DND-41 (cell line): ENCODE measurements at regions not wholly inside any gene's neighbourhood (a gene's known extent, or its start where the extent isn't known, plus 50 kb on each side); places are given as distances from the start of the nearest gene placed in this dataset.

Experiments used
- ATAC-seq: fragments of 200-7000 bp; cut with Tn5 transposase; 3 replicates; pipeline ENCODE4 v1.9.1; 2021; ENCODE audit warnings: low read depth; ENCODE audit not compliant: insufficient read depth
- DNase-seq: peaks from one replicate; pipeline ENCODE4 v3.0.0-alpha.2; 2020
- H2AFZ ChIP-seq: 2 replicates; pipeline ENCODE4 v1.6.0; 2012; ENCODE audit warnings: low read depth, low read length
- H3K27ac ChIP-seq: 2 replicates; pipeline ENCODE4 v1.5.1; 2012; ENCODE audit warnings: low read length, inconsistent platforms
- H3K27me3 ChIP-seq: fragments of 200-600 bp; sonication (generic); 2 replicates; pipeline ENCODE4 v1.6.0; 2012; ENCODE audit warnings: low read length, mild to moderate bottlenecking, inconsistent platforms; ENCODE audit not compliant: insufficient read depth, poor library complexity
- H3K36me3 ChIP-seq: 2 replicates; pipeline ENCODE4 v1.5.1; 2012; ENCODE audit warnings: low read length, inconsistent platforms; ENCODE audit not compliant: insufficient read depth
- H3K4me1 ChIP-seq: 2 replicates; pipeline ENCODE4 v1.5.1; 2012; ENCODE audit warnings: mild to moderate bottlenecking, low read length; ENCODE audit not compliant: insufficient read depth
- H3K4me2 ChIP-seq: 2 replicates; pipeline ENCODE4 v1.6.0; 2012; ENCODE audit warnings: mild to moderate bottlenecking, moderate library complexity, low read length, inconsistent platforms; ENCODE audit not compliant: insufficient read depth
- H3K4me3 ChIP-seq, 2 experiments: fragments of 200-600 bp in 1 of 2; shearing (Covaris generic) in 1 of 2; 2 replicates each; pipeline ENCODE4 v1.5.1; 2012 to 2016; ENCODE audit warnings: inconsistent platforms in 2 of 2, low read length in 2 of 2, mild to moderate bottlenecking in 2 of 2, low read depth in 1 of 2, moderate library complexity in 1 of 2
- H3K79me2 ChIP-seq: 2 replicates; pipeline ENCODE4 v1.6.0; 2012; ENCODE audit warnings: low read length, inconsistent platforms; ENCODE audit not compliant: insufficient read depth
- H3K9ac ChIP-seq: 2 replicates; pipeline ENCODE4 v1.6.0; 2012; ENCODE audit warnings: low read depth, mild to moderate bottlenecking, inconsistent platforms, low read length, moderate library complexity
- H3K9me3 ChIP-seq: 2 replicates; pipeline ENCODE4 v1.5.1; 2012; ENCODE audit warnings: low read length, moderate library complexity, mild to moderate bottlenecking, inconsistent platforms; ENCODE audit not compliant: insufficient read depth, severe bottlenecking
- H4K20me1 ChIP-seq: 2 replicates; pipeline ENCODE4 v1.6.0; 2012; ENCODE audit warnings: low read length; ENCODE audit not compliant: insufficient read depth
- CTCF ChIP-seq: IDR thresholded peaks from 2 replicates; pipeline ENCODE4 v1.5.1; 2012; ENCODE audit warnings: borderline replicate concordance, low read length, moderate library complexity, mild to moderate bottlenecking; ENCODE audit not compliant: poor library complexity, severe bottlenecking; ENCODE audit errors: extremely low read depth
- EZH2 ChIP-seq: IDR thresholded peaks from 3 replicates; pipeline ENCODE4 v1.6.1; 2012; ENCODE audit warnings: borderline replicate concordance, low read depth, mild to moderate bottlenecking, moderate library complexity, low read length, inconsistent platforms; ENCODE audit not compliant: severe bottlenecking

GRCh38 chr12:98001430-98001829, 514.0 kb upstream of the TMPO start:
- no peak for DNase-seq
- Histone ChIP-seq H3K36me3 (no peaks in the 10 kb centered on the region), H2AFZ (no peak overlapping the region), H3K9me3 (no peaks in the 10 kb centered on the region), H3K9ac (no peak overlapping the region), H3K4me2 (no peak overlapping the region), H3K79me2 (no peaks in the 10 kb centered on the region), H4K20me1 (no peaks in the 10 kb centered on the region), H3K4me1 (peaks cover 23% of the 10 kb centered on the region), H3K27ac (no peak overlapping the region), H3K27me3 (no peaks in the 10 kb centered on the region), H3K4me3 (no peak overlapping the region)
- TF ChIP-seq EZH2 (no peak), CTCF (no peak)
- no peak for ATAC-seq

- no peaks in the 10 kb centered on the region for H4K20me1 ChIP-seq
- H3K9ac ChIP-seq, result peak overlapping the region; percentile 1; the same call in 1 of the 2 replicates
- DNase-seq (peak; percentile 65), ATAC-seq (peak; percentile 72)
- no peak overlapping the region for H3K4me2 ChIP-seq
- no peaks in the 10 kb centered on the region for H3K36me3 ChIP-seq
- no peak overlapping the region for H3K4me3 ChIP-seq
- H3K4me1 ChIP-seq, result peaks cover 23% of the 10 kb centered on the region
- H3K9me3 ChIP-seq, result no peaks in the 10 kb centered on the region
- no peaks in the 10 kb centered on the region for H3K79me2 ChIP-seq
- H2AFZ ChIP-seq, result no peak overlapping the region
- no peak overlapping the region for H3K27ac ChIP-seq
- no peak for TF ChIP-seq EZH2
- TF ChIP-seq CTCF, result peak; percentile 80
- no peaks in the 10 kb centered on the region for H3K27me3 ChIP-seq
These were observed 512.4 kb upstream of the TMPO start for GRCh38 chr12:98002887-98003493.

GRCh38 chr12:98007963-98008362, 507.4 kb upstream of the TMPO start:
- no peak overlapping the region for H3K9ac ChIP-seq
- no peaks in the 10 kb centered on the region for H3K36me3 ChIP-seq
- no peaks in the 10 kb centered on the region for H3K79me2 ChIP-seq
- no peak for TF ChIP-seq CTCF
- no peak for TF ChIP-seq EZH2
- H3K4me2 ChIP-seq, result no peak overlapping the region
- H3K4me3 ChIP-seq, result no peak overlapping the region
- no peak overlapping the region for H2AFZ ChIP-seq
- H3K9me3 ChIP-seq, result no peaks in the 10 kb centered on the region
- H3K4me1 ChIP-seq, result peaks cover 14% of the 10 kb centered on the region
- DNase-seq, result no peak
- no peak for ATAC-seq
- H3K27me3 ChIP-seq, result no peaks in the 10 kb centered on the region
- H4K20me1 ChIP-seq, result no peaks in the 10 kb centered on the region
- H3K27ac ChIP-seq, result no peak overlapping the region

- Histone ChIP-seq H3K27ac (no peak overlapping the region), H3K27me3 (no peaks in the 10 kb centered on the region), H4K20me1 (no peaks in the 10 kb centered on the region), H3K9ac (no peak overlapping the region), H3K4me1 (no peaks in the 10 kb centered on the region), H3K36me3 (no peaks in the 10 kb centered on the region), H3K79me2 (no peaks in the 10 kb centered on the region), H3K9me3 (no peaks in the 10 kb centered on the region), H3K4me2 (no peak overlapping the region), H3K4me3 (no peak overlapping the region), H2AFZ (no peak overlapping the region)
- TF ChIP-seq EZH2 (no peak), CTCF (no peak)
- DNase-seq, result no peak
- ATAC-seq, result no peak
These were observed 501.8 kb upstream of the TMPO start for GRCh38 chr12:98013560-98013959.
